ENCODE measurements at regions not wholly inside any gene's neighbourhood (a gene's known extent, or its start where the extent isn't known, plus 50 kb on each side); places are given as distances from the start of the nearest gene placed in this dataset.

DNA sequence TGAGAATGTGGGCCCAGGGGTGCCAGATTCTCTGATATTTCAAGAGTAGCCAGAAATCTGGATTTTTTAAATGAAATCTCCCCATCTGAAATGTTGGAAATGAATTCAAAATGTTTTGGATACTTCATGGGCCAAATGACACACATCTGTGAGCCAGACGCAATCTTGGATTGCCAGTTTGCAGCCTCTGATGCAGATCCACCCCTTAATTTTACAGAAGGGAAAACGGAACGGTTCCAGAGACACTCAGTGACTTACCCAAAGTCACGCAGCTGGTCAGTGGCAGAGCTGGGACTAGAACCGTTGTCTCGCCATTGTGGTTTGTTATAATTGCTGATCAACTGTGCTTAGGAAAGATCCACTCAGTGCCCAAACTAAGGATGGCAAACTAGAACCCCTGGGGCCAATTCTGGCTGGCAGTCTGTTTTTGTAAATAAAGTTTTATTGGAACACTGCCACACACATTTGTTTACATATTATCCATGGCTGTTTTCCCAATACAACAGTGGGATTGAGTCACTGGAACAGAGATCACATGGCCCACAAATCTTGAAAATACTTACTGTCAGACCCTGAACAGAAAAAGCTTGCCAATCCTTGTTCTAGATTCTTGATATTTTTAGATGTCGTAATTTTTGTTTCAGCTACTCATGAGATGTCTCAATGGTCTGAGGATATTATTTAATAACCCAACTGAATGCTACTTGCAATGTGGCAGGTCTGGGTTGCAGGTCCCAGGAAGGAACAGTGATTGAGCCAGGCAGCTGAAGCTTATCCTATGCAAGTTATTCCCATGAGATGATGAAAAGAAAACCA lies 143.8 kb downstream of the AXIN2 start:
- TF ChIP-seq, protein P1, sequence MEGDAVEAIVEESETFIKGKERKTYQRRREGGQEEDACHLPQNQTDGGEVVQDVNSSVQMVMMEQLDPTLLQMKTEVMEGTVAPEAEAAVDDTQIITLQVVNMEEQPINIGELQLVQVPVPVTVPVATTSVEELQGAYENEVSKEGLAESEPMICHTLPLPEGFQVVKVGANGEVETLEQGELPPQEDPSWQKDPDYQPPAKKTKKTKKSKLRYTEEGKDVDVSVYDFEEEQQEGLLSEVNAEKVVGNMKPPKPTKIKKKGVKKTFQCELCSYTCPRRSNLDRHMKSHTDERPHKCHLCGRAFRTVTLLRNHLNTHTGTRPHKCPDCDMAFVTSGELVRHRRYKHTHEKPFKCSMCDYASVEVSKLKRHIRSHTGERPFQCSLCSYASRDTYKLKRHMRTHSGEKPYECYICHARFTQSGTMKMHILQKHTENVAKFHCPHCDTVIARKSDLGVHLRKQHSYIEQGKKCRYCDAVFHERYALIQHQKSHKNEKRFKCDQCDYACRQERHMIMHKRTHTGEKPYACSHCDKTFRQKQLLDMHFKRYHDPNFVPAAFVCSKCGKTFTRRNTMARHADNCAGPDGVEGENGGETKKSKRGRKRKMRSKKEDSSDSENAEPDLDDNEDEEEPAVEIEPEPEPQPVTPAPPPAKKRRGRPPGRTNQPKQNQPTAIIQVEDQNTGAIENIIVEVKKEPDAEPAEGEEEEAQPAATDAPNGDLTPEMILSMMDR (IDR thresholded peaks at IDR 0.05; ENCODE audit: low read length) = no peak
- TF ChIP-seq EZH2 (optimal IDR thresholded peaks at IDR 0.05; ENCODE audit: low read depth, low read length) (no peak), EZH2phosphoT487 (IDR thresholded peaks at IDR 0.05; ENCODE audit: low read length) (no peak)
